GM12874 (cell line): ENCODE measurements at regions not wholly inside any gene's neighbourhood (a gene's known extent, or its start where the extent isn't known, plus 50 kb on each side); places are given as distances from the start of the nearest gene placed in this dataset.

Source experiments
- TF ChIP-seq, protein P1 (sequence below): IDR thresholded peaks from 2 replicates; pipeline ENCODE4 v1.5.1; 2011; ENCODE audit warnings: low read depth, mild to moderate bottlenecking, control low read depth, low read length, moderate library complexity; ENCODE audit not compliant: insufficient read depth

- TF ChIP-seq, protein P1, sequence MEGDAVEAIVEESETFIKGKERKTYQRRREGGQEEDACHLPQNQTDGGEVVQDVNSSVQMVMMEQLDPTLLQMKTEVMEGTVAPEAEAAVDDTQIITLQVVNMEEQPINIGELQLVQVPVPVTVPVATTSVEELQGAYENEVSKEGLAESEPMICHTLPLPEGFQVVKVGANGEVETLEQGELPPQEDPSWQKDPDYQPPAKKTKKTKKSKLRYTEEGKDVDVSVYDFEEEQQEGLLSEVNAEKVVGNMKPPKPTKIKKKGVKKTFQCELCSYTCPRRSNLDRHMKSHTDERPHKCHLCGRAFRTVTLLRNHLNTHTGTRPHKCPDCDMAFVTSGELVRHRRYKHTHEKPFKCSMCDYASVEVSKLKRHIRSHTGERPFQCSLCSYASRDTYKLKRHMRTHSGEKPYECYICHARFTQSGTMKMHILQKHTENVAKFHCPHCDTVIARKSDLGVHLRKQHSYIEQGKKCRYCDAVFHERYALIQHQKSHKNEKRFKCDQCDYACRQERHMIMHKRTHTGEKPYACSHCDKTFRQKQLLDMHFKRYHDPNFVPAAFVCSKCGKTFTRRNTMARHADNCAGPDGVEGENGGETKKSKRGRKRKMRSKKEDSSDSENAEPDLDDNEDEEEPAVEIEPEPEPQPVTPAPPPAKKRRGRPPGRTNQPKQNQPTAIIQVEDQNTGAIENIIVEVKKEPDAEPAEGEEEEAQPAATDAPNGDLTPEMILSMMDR: no peak
Observed at GRCh38 chr16:88196471-88197400, 186.0 kb upstream of the ZNF469 start.

DNA sequence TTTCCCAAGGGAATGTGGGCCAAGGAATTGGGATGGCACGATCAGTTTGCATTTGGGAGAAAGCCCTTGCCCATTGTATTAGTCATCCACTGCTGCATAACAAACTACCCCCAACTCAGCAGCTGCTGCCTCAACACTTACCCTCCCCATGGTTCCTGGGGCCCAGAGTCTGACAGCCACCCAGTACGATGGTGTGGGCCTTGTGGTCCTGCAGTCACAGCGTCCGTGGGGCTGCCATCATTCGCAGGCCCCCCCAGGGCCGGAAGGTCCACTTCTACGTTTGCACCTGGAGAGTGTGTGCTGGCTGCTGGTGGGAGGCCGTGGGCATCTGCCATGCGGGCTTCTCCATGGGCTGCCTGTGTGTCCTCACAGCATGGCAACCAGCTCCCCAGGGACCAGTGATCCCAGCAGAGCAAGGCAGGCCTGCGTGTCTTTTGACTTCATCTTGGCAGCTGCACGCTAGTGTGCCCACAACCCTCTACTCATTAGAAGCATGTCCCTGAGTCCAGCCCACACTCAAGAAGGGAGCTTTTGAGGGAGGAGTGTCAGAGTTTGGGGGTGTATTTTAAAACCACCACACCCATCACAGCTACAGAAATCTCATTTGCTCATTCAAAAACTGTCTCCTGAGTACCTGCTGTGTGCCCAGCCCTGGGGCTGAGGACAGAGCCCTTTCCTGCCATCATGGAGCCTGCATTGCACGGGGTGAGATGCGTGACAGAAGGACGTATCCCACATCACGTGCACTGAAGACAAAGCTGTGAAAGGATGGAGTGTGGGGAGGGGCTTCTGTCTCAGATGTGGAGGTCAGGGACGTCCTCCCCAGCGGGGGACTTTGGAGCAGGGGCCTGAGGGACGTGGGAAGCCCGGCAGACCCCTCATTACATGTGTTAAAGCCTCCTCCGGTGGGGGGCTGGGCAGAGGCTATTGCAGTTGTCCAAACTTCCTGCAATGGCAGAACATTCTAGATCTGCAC is 185.0 kb upstream of the ZNF469 start:
- TF ChIP-seq, protein P1: no peak

GRCh38 chr16:88200896-88201185 is 181.9 kb upstream of the ZNF469 start:
- TF ChIP-seq, protein P1: no peak

- TF ChIP-seq, protein P1: no peak
Observed at GRCh38 chr16:88202207-88202745, 180.5 kb upstream of the ZNF469 start.

DNA sequence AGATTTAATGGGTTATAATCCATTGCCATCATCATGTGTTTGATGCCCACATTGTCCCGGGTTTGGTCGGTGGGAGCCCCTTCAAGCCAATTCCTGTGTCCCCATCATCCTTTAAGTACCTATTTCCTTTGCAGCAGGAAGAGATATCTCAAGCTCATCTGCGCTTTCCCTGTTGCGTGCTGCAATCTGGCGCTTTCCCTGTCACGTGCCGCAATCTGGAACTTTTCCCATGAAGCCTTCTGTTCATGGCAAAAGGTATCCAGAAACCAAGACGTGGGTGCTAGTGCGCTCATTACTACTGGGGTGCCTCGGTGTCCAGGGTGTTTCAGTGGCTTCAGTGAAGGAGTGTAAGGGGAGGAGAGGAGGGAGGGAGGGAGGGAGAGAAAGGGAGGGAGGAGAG is 174.6 kb upstream of the ZNF469 start:
- TF ChIP-seq, protein P1: no peak

DNA sequence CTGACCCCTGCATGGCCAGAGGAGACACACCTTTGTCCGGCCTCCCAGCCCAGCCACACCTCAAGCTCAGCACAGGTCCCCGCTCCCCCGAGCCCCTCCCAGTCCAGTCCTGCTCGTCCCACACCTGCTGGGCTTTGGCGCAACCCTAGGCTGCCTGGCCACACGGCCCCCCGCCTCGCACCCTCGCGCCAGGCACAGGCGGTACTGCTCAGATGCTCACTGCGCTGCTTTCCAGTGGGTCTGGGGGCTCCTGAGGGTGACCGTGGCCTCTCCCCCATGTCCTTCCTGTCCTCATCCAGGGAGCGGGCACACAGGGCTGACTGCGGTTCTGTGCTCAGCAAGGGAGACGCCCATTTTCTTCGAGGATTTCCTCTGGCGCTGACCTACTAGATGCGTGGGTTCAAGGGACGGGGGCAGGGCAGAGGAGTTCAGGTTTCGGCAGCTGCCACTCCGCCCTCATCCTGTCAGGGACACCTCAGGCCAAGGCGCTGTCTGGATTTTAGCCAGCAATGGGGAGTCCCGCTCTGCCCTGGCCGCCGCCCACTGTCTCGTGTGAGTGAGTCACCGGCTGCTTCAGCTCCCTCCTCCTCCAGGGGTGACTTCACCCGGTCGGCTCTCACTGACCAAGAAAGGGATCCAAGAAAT is 118.0 kb upstream of the ZNF469 start:
- TF ChIP-seq, protein P1: no peak

DNA sequence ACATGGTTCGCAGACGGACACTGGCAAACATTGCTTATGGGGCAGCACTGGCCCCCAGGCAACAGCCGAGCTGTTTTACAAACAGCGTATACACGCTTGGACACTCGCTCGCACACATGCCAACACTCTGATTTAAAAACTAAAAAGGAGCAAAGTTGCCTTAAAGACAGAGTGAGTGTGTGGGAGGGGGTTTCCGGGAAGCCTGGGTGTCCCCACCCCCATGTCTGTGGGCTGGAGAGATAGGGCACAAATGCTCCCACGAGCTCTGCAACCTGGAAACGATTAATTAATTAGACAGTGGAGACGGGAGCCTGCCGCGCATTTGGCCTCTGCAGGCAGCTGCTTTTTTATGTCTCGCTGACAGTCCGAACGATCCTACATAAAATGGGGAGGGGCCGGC is 107.9 kb upstream of the ZNF469 start:
- TF ChIP-seq, protein P1: no peak
